NT2/D1 (cell line): ENCODE measurements at regions not wholly inside any gene's neighbourhood (a gene's known extent, or its start where the extent isn't known, plus 50 kb on each side); places are given as distances from the start of the nearest gene placed in this dataset.

Experiments used
- SUZ12 ChIP-seq: IDR thresholded peaks from 2 replicates; pipeline ENCODE4 v1.6.1; 2011; ENCODE audit not compliant: insufficient read length, insufficient read depth; ENCODE audit errors: extremely low read depth
- YY1 ChIP-seq: IDR thresholded peaks from 2 replicates; pipeline ENCODE4 v1.6.1; 2011; ENCODE audit not compliant: insufficient read length, insufficient read depth
- ZNF274 ChIP-seq: IDR thresholded peaks from 2 replicates; pipeline ENCODE4 v1.6.1; 2011; ENCODE audit warnings: mild to moderate bottlenecking, low read depth, low read length

- TF ChIP-seq YY1 (no peak), ZNF274 (no peak), SUZ12 (no peak)
Observed at GRCh38 chr10:42995537-42995936, 81.3 kb upstream of the RET start.
